PFSK-1 (cell line): ENCODE measurements at regions not wholly inside any gene's neighbourhood (a gene's known extent, or its start where the extent isn't known, plus 50 kb on each side); places are given as distances from the start of the nearest gene placed in this dataset.

Experiments used
- POLR2AphosphoS5 ChIP-seq: IDR thresholded peaks from 2 replicates; pipeline ENCODE4 v1.6.1; 2012; ENCODE audit warnings: low read depth, mild to moderate bottlenecking, control low read depth, low read length, moderate library complexity
- TAF1 ChIP-seq: IDR thresholded peaks from 2 replicates; pipeline ENCODE4 v1.6.1; 2012; ENCODE audit warnings: low read length, control low read depth, borderline replicate concordance; ENCODE audit not compliant: insufficient read depth
- TF ChIP-seq, protein P1 (sequence below), 2 experiments: IDR thresholded peaks; 2 replicates each; pipeline versions ENCODE4 v1.6.1 to v1.8.0; 2011 to 2012; ENCODE audit warnings: low read depth in 2 of 2, low read length in 2 of 2, control low read depth in 1 of 2, inconsistent platforms in 1 of 2, mild to moderate bottlenecking in 1 of 2, moderate library complexity in 1 of 2; ENCODE audit not compliant: insufficient read depth in 1 of 2

- TF ChIP-seq POLR2AphosphoS5 (no peak), TAF1 (no peak)
- TF ChIP-seq, protein P1, sequence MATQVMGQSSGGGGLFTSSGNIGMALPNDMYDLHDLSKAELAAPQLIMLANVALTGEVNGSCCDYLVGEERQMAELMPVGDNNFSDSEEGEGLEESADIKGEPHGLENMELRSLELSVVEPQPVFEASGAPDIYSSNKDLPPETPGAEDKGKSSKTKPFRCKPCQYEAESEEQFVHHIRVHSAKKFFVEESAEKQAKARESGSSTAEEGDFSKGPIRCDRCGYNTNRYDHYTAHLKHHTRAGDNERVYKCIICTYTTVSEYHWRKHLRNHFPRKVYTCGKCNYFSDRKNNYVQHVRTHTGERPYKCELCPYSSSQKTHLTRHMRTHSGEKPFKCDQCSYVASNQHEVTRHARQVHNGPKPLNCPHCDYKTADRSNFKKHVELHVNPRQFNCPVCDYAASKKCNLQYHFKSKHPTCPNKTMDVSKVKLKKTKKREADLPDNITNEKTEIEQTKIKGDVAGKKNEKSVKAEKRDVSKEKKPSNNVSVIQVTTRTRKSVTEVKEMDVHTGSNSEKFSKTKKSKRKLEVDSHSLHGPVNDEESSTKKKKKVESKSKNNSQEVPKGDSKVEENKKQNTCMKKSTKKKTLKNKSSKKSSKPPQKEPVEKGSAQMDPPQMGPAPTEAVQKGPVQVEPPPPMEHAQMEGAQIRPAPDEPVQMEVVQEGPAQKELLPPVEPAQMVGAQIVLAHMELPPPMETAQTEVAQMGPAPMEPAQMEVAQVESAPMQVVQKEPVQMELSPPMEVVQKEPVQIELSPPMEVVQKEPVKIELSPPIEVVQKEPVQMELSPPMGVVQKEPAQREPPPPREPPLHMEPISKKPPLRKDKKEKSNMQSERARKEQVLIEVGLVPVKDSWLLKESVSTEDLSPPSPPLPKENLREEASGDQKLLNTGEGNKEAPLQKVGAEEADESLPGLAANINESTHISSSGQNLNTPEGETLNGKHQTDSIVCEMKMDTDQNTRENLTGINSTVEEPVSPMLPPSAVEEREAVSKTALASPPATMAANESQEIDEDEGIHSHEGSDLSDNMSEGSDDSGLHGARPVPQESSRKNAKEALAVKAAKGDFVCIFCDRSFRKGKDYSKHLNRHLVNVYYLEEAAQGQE (IDR thresholded peaks at IDR 0.05; ENCODE audit: insufficient read depth in 1 of 2, low read depth in 2 of 2, low read length in 2 of 2), result no peak
Measured at GRCh38 chr6:105591053-105591452, 188.2 kb upstream of the PREP start.
